ENCODE measurements at regions not wholly inside any gene's neighbourhood (a gene's known extent, or its start where the extent isn't known, plus 50 kb on each side); places are given as distances from the start of the nearest gene placed in this dataset.

- peak; percentile 2 for DNase-seq (ENCODE audit: low spot score)
Measured at GRCh38 chr14:53462931-53463778, 310.0 kb upstream of the DDHD1 start.

GRCh38 chr14:53461858-53462257 lies 308.7 kb upstream of the DDHD1 start:
- DNase-seq (ENCODE audit: low spot score), result no peak

GRCh38 chr14:53460544-53460943 lies 307.4 kb upstream of the DDHD1 start:
- DNase-seq (ENCODE audit: low spot score), result no peak

- no peak for DNase-seq (ENCODE audit: low spot score)
Measured at GRCh38 chr14:53458368-53458814, 305.3 kb upstream of the DDHD1 start.

GRCh38 chr14:53456931-53457330 lies 303.8 kb upstream of the DDHD1 start:
- no peak for DNase-seq (ENCODE audit: low spot score)

DNA sequence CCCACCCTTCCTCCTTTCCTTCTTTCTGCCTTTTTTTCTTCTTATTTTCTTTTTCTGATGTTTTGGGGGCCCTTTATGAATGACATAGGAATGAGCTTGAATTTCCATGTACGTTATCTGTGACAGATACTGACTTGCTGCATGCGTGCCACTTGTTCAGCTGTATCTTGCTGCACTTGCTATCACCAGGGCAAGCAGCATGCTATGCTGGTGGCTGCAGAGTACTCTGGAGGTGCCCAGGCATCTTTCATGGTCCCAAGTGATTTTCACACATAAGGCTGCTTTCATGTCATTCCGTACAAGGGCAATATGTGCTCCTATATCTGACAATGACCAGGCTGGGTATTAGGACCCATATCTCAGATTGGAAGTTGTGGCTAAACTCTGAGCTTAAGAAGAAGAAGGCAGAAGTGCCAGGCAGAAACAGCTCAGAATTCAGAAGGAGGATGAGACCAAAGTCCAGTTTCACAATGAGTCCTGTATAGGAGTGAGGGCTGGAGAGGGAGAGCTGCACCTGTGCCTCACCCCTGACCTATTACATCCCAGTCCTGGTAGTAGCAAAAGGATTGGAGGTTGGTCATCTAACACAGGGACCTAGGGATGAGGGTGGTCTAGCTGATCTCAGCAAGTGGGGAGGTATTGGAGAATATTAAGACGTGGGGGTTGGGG lies 299.0 kb upstream of the DDHD1 start:
- DNase-seq (ENCODE audit: low spot score), result no peak

GRCh38 chr14:53450871-53451270 lies 297.7 kb upstream of the DDHD1 start:
- no peak for DNase-seq (ENCODE audit: low spot score)

DNA sequence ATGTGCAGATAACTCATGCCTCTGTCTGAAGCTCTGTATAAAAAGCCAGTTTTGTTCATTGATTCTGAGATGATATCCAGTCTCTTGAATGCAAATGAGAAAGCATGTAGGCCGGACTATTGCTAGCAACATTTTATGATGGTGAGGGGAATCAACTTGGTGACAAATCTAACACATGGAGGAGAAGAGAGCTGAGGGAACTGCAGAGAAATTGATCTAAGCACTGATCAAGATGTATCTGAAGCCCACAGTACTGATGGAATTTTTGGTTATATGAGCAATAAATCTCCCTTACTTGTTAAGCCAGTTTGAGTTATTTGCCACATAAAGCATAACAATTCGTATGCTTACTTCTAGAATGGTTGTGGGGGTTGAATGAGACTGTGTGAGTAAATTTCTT lies 295.6 kb upstream of the DDHD1 start:
- DNase-seq (ENCODE audit: low spot score), result no peak

DNA sequence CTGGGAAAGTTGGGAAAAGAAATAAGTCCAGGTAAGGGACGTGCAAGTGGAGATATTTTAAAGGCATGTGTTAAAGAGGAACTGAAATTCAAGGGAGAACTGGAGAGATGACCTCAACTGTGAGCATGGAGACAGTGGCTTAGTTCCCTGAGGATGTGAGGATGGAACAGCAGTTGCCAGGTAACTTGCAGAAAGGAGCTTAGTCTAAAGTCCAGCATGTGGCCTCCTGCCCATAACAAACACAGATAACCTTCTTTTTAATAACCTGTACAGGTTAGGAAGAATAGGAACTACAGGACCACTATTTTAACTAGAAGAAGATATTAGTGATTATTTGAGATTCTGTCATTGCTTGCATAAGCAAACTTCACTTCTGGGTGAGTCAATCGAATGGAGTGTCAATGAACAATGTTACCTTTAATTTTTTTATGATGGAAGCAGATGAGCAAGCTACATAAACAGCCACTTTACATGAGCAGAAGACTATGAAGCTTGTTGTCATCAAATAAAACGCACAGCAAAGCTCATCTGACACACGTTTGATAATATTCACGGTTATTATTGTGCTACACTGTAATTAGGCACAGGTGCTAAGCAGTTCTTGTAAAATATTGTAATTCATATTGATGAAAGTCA lies 291.7 kb upstream of the DDHD1 start:
- DNase-seq (ENCODE audit: low spot score), result no peak

DNA sequence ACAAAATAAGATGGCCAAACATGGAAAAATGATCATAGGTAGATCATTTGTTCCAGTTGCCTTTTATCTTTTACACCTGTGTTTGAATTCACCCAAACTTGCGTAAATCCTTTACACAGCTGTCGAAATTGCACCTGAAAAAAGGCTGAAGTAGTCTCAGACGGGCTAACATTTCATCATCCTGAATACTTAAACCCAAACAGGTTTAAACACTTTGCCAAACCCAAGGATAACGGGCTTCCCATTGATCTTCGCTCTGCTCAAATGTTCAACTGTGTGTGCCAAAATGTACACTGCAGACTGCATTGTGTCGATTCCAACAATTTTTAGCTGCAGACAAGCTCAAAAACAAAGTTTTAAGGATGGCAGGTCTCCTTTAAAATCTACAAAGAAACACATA lies 288.7 kb upstream of the DDHD1 start:
- DNase-seq (ENCODE audit: low spot score), result no peak

- no peak for DNase-seq (ENCODE audit: low spot score)
Measured at GRCh38 chr14:53437858-53438257, 284.7 kb upstream of the DDHD1 start.

DNA sequence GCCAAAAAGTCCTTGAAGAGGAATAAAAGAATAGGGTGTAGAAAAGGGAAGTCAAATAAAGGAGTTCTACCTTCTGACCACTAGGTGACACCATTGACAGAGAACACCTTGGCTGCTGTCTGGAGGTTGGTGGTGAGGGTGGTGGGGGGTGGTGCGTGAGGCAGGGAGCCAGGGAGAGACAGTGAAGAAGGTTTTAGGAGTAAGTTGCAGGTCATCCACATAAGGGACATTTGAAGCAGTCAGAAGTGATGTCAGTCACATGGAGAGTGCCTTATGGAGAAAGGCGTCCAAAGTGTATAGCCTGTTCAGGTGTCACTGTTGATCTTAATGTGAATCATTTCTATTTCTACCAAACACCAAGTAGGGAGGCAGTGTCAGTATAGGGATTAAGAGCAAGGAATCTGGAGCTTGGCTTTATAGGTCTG lies 279.3 kb upstream of the DDHD1 start:
- DNase-seq (ENCODE audit: low spot score), result peak; percentile 11

DNA sequence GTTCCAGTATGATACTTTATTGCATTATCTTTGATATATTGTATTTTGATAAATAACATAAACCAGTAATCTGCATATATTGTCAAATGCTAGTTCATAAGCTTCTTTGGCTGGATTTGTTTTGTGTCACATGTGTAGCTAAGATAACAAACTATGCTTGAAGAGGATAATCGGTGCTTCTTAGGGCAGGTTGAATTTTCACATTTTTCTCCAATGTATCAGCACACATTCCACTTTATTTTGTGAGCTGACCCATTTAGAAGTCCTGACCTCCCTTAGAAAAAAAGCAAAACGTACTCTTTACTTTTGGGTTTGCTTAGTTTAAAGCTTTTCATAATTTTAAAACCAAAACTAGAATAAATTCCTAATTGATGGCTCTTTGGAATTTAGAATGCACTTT lies 277.7 kb upstream of the DDHD1 start:
- no peak for DNase-seq (ENCODE audit: low spot score)

DNA sequence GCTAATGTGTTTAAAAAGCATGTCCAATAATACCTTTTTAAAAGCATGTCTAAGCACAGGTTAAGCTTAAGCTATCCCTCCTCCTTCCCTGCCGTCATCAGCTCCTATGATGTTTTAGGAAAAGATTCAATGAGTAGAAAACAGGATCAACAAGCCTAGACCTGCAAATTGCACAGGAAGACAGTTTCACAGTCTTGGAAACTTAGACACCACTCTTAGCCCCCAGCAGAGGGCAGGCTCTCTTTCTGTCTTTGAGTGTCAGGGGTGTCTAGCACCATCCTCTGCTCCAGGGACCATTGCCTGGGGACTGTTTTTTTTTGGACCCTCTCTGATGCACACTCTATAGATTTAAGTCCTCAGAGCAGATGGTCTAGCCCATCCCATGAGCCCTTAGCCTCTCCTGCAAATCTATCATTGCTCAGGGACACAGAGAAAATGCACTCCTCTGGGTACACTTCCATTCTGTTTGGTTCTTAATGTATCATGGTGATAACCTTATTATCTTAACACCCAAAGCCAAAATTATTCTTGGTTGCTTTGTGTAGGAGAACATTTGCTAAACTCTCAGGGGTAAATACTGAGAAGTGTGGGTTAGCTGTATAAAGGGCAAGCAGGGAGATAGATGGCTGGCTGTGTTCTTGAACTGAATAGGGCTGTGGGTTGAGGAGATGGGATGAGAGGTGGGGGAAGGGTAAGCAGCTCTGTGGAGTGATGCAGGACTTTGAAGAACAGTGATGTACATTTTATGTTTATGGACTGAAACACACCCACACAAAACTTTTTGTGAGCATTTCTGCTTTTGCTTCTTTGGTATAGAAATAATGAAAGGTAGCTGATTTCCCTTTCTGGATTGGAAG lies 259.9 kb upstream of the DDHD1 start:
- no peak for DNase-seq (ENCODE audit: low spot score)

- DNase-seq (ENCODE audit: low spot score), result no peak
Measured at GRCh38 chr14:53411125-53411524, 258.0 kb upstream of the DDHD1 start.

GRCh38 chr14:53409969-53410368 lies 256.8 kb upstream of the DDHD1 start:
- DNase-seq (ENCODE audit: low spot score), result no peak

DNA sequence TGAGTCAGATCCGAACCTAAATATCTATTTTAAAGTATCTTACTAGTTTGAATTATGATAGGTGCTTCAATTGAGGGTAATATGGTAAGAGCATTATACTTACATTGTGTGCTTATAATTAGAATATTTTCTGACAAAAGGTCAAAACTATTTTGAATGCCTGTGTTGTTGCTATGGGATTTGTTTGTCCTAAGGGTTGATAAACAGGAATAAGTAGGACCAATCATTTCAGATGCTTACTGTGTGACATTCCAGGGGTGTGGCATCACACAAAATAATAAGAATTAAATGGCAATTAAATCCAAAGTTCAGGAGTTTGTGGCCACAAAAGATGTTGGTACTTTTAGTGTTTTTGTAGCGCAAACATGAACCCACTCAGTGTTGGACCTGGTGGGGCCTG lies 256.2 kb upstream of the DDHD1 start:
- DNase-seq (ENCODE audit: low spot score), result no peak

- DNase-seq (ENCODE audit: low spot score), result no peak
Measured at GRCh38 chr14:53408175-53408879, 255.2 kb upstream of the DDHD1 start.

DNA sequence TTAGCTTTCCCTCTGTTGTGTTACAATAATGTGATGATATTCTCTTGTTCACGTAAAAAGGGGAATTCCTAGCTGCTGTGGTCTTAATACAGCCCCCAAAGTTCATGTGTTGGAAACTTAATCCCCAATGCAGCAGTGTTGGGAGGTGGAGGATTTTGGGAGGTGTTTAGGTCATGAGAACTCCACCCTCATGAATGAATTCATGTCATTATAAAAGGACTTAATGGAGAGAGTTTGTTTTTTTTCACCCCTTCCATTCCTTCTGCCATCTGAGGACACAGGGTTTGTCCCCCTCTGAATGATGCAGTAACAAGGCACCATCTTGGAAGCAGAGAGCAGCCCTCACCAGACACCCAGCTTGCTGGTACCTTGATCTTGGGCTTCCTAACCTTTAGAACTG lies 253.4 kb upstream of the DDHD1 start:
- DNase-seq (ENCODE audit: low spot score), result no peak

- DNase-seq (ENCODE audit: low spot score), result no peak
Measured at GRCh38 chr14:53401646-53402045, 248.5 kb upstream of the DDHD1 start.

DNA sequence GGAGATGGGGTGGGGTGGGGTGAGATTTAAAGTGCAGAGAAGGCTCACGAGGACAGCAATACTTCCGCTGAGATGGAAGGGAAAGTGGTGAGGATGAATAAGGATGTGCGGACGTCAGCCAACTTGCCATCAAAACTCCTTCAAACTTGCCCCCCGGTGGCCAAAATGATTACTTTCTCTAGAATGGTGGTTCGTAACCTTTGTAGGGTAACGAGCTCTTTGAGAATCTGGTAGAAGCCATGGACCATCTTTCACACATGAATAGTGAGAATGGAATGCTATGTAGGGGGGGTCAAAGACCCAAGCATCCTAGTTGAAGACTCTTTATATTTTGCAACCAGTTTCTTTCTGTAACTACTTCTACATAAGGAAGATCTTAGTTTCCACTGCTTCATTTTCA lies 245.9 kb upstream of the DDHD1 start:
- DNase-seq (ENCODE audit: low spot score), result no peak

Measured in activated CD4-positive, alpha-beta T cell treated with anti-CD3 and anti-CD28 coated beads, Interleukin-2, Interleukin-4, amounts not matched to agents 100 ng/mL and 50 ng/mL, durations not matched to agents 16 hours and 8 hours (primary cell).